A172 (cell line): ENCODE measurements at regions not wholly inside any gene's neighbourhood (a gene's known extent, or its start where the extent isn't known, plus 50 kb on each side); places are given as distances from the start of the nearest gene placed in this dataset.
"Not testable (repeated sequence)": the region's sequence is repeated elsewhere in the genome, so short reads cannot be mapped to it uniquely, and the experiment has no call there.

Experiments
- DNase-seq: peaks from one replicate; pipeline ENCODE4 v3.0.0-alpha.2; 2015; ENCODE audit warnings: low spot score

DNA sequence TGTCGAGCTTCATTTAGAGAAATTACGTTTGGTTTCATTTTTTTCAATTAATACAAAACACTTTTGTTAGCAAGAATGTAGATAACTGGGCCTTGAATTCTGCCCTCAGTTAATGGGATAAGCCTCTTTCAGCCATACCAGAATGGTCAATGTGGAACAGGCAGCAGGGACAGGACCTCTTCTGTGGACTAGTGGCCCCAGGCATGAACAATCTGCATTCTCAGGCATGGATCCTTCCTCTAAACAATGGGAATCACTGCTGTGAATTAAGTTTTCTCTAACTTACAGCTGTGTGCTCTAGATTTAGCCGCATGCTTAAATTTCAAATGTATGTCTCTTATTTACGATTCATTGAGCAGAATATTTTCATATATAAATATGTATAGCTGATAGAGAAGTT is 237.7 kb upstream of the PRKCQ start:
- DNase-seq = no peak

DNA sequence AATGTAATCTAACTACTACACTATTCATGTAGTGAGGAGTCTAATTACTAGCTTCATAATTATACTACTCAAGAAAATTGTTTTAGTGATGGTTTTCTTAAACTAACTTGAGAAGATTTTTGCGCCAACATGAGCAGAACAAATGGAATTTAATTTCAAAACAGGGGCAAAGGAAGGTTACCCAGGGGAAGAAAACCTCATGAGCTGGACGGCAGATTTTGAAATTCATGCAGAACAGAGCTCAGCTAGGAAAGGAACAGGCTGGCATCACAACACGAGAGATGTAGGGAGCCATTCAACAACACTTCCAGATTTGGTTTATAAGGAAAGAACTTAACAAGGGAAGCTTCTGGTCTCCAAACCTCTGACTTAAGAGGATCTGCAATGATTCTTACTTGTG is 235.3 kb upstream of the PRKCQ start:
- no peak for DNase-seq

DNA sequence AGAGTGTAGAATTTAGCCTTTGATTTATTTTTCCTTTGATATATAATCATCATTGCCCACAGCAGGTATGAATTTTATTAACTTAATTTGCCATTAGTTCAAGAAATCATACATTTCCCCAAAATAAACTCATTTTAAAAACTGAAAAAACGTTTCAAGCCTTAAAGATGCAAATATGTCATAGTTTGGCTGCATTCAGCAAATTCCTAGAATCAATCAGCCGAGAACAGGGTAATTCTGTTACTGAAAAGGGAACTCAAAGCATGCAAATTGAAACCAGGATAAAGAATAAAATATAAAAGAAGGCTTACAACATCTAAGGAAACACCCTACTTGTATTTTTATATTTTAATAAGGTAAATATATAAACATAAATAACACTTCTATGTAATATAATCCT is 233.8 kb upstream of the PRKCQ start:
- DNase-seq = no peak

DNA sequence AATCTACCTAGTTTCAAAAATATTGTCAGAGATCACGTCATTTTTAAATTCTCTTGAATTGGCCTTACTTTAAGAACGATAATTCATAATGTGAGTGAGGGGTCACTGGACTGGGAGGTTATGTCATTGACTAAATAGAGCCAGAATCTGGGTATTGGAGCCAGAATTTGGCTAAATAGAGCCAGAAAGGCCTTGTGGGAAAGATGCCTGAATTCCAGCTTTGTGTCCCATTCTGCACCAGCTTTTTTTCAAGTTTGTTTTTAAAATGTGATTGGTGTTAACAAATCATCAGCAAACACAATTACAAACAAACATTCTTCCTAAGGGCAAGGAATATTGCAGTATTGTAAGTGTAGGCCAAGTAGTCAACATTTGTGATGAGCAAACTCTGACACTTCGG is 233.2 kb upstream of the PRKCQ start:
- DNase-seq = no peak

DNA sequence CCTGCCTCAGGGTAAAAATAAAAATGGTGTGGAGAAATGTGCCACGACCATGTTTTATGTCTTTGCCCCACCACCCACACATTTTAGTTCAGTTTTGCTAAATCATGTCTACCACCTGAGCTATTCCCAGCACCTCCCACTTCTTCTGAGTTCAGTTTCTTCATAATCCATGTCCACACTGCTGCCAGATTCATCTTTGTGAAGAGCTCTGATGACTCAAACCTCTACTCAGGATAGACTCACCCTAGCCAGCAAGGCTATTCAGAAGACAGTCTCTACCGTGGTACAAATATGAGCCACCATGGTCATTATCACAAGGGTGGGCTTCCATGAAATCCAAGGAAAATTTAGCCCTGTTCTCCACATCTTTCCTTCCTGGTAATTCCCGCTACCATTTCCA is 231.1 kb upstream of the PRKCQ start:
- DNase-seq = no peak

DNA sequence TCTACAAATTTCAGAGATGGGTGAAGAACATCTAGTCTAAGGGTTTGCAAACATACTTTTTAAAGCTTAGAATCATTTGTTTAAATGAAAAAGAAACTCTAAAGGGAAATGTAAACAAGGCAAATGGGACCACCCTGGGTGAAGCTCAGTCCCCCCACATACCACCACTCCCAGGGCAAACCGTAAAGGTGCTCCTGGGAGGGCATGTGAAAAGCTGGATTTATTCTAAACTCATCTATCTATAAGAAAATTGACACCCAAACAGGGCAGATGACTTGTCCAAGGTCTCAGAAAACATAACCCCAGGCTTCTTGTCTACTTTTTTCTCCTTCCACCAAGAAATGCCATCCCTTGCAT is 223.3 kb upstream of the PRKCQ start:
- DNase-seq = no peak

DNA sequence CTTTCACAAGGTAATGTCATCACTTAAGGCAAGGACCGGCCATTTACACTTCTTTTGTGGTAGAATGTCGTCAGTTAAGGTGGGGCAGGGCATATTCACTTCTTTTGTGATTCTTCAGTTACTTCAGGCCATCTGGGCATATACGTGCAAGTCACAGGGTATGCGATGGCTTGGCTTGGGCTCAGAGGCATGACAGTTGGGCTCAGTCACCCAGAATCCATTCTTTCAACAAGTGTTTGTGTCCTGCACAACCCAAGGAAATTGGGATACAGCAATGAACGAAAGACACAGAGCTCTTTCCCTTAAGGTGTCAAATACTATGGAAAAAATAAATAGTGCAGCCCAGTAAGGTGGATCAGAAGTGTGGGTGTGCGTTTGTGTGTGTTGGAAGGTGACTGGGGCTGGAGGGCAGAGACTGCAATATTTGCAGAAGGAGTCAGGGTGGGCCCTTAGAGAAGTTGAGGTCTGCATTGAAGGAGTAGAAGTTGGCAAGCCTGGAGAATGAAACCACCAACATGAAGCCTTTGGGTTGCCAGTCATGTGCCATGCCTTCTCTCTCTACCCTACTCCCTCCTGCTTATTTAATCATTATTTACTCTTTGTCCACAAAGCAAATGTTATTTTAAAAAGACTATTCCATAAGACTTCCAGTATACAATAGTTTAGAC is 222.8 kb upstream of the PRKCQ start:
- no peak for DNase-seq

DNA sequence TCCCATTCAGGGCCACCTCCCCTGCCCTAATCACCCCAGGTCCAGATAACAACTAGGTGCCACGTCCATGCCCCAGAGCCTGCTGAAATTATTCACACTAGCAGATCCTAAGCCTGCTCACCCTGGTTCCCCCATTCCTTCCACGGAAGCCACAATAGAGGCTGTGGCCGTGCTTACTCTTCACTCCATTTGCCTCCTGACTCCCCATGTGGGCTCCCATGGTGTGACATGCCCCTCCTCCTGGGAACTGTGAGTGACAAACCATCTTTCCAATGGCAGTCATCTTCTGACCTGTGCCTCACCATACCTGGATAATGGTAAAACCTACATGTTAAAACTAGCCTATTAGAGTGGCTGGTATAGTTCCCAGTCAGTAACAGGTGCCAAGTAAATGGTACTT is 216.2 kb upstream of the PRKCQ start:
- no peak for DNase-seq

DNA sequence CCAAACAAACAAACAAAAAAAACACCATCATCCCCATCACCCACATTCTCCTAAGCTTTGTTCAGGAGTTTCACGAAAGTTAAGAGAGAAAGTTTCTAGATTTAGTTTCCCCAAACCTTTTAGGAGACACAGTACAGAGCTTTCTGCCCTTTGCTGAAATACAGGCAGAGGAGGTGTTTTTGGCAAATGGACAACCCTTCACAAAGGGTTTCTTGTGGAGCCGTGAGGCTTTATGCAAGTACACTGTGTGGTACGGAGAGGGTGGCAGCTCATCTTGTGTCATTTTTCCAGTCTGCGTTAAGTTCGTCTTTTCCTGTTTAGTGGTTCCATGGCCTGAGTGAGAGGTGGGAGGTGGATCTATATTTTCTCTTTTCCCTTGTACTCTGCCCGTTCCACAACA is 215.5 kb upstream of the PRKCQ start:
- no peak for DNase-seq

DNA sequence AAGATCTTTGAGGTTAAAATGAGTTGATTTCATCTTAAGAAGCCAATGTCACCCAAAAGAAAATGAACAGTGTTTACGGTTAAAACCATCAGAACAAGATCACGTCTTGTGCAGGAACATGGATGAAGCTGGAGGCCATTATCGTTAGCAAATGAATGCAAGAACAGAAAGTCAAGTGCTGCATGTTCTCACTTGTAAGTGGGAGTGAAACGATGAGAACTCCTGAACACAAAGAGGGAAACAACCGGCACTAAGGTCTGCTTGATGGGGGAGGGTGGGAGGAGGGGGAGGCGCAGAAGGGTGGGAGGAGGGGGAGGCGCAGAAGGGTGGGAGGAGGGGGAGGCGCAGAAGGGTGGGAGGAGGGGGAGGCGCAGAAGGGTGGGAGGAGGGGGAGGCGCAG is 214.8 kb upstream of the PRKCQ start:
- DNase-seq = not testable (repeated sequence)

DNA sequence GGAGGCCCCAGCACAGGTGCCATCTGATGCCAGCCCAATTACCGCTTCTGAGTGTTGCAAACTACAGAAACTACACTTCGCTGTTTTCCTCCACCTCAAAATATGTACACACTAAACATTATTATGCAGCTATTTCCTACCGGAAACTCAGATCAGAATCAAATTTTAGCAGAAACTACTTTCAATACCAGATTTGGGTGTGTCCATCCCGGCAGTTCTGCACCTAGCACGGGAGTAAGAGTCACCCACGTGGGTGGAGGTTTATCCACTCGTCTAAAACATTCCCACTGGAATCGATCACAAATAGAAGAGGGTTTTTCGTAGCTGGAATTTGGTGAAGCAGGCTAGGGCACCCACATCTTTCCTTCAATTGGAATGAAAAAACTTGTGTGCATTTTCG is 214.4 kb upstream of the PRKCQ start:
- DNase-seq = no peak

DNA sequence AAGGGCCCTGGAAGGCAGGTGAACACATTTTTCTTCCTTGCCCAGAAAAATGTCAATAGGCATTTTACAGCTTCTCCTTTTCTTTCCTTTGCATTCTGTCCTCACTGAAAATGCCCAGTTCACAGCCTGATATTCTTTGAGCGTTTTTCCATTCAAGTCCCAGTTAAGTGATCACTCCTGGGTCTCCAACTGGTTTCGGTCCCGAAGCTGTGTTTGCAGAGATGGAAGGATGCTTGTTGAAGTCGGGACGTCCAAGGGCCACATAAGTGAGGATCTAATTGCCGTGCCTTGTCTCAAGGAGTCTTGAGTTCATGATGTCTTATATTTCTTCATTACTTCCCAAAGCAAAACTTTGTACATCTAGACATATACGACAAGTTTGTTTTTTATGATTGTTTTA is 208.7 kb upstream of the PRKCQ start:
- DNase-seq = no peak

DNA sequence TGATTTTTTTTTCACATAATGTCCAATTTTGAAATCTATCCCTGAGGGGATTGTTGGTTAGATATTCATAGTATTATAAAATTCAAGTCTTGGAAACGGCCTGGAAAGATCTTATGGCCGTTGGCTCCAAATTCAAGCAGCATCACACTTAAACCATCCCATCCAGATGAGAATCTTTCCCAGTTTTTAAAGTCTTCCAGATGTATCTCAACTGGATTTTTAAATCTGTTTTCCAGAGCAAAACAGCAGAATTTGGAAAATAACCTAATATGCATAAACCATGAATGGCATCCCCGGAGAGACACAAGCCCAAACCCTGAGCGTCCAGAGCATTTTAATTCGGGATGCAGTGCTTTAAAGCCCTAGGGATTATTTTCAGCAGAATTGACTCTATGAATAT is 208.2 kb upstream of the PRKCQ start:
- no peak for DNase-seq

DNA sequence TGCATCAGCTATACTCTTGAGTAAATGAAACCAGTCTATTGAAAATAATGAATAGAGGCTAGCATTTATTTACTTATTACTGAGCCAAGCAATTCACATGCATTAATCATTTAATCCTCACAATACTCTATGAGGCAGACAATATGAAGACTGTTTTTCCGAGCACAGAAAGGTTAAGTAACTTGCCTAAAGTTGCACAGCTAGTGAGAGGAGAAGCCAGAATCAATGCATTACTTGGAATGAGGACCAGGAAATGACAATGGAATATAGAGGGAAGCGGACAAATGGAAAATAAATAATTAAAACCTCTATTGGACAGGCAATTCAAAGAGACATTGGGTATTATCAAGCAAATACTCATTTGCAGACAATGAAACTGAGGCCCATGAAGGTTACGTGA is 207.6 kb upstream of the PRKCQ start:
- no peak for DNase-seq

DNA sequence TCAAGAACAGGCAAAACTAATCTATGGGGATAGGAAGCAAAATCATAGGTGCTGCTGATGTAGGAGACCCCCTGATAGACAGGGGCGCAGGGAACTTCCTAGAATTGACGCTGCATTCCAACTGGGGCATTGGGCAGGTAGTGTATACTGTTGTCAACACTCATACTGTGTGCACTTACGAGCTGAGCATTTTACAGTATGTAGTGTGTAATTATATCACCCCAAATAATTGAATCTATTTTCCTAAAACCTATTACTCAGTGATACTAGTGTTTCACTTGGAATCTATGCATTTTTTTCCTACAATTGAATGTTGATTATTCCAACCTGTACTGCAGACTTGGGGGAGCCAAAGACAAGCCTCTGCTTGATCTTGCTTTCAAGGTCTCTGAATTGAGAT is 207.0 kb upstream of the PRKCQ start:
- DNase-seq = no peak

DNA sequence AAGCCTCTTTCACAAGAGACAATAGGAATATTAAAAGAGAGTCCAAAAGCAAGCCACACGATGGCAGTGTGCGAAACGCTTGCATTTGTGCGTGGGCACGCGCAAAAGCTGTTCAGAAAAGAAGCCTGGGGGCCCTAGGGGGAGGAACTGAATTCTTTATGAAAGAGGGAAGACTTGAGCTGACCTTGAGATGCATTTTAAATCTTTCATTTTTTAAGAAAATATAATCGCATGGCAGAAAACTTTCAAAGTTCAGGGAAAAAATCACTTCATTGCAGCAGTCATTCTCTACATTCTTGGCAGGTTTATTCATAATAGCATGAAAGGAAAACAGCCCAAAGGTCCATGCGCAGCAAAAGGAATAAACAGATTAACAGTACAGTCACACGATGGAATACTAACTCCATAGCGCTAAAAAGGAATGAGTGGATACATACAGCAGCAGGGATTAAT is 206.5 kb upstream of the PRKCQ start:
- DNase-seq = peak; percentile 28

DNA sequence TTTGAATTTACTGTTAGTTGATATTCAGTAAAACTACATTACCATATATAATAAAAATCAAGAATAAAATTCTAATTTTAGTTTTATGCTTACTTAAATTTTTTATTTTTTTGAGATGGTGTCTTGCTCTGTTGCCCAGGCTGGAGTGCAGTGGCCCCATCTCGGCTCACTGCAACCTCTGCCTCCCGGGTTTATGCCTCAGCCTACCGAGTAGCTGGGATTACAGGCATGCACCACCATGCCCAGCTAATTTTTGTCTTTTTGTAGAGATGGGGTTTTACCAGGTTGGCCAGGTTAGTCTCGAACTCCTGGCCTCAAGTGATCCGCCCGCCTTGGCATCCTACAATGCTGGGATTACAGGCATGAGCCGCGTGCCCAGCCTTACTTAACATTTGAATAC is 204.4 kb upstream of the PRKCQ start:
- DNase-seq = not testable (repeated sequence)

DNA sequence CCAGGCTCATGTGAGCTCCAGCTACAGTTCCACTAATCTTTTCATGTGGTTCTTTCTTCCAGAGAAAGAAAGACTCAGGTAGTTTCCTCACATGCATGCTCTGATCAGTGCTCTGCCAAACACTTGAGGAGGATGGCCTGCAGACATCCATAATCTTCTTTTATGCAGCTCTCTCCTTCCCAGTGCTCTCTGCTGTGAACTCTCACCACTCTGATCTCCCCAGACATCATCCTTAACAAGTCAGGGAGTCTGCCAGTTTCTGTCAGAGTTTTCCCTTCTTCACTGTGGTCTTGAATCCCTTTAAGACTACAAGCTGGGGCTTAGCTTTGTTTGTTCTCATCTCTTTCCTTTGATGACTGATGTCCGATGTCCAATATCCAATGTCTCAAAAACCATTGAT is 203.4 kb upstream of the PRKCQ start:
- DNase-seq = no peak

DNA sequence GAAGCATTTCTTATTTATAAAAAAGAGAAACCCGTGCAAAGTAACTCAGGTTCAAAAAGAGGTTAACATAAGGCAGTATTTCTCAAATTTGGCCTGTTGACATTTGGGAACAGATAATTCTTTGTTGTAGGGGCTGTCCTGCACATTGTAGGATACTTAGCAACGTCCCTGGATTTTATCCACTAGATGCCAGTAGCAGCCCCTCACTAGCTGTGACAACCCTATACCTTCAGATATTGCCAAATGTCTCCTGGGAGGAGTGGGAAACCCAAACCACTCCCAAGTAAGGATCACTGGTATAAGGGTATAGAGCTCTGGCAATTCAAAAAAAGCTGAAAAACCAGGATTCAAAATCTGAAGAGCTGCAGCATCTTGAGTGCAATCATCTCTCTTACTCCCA is 202.3 kb upstream of the PRKCQ start:
- DNase-seq = no peak

DNA sequence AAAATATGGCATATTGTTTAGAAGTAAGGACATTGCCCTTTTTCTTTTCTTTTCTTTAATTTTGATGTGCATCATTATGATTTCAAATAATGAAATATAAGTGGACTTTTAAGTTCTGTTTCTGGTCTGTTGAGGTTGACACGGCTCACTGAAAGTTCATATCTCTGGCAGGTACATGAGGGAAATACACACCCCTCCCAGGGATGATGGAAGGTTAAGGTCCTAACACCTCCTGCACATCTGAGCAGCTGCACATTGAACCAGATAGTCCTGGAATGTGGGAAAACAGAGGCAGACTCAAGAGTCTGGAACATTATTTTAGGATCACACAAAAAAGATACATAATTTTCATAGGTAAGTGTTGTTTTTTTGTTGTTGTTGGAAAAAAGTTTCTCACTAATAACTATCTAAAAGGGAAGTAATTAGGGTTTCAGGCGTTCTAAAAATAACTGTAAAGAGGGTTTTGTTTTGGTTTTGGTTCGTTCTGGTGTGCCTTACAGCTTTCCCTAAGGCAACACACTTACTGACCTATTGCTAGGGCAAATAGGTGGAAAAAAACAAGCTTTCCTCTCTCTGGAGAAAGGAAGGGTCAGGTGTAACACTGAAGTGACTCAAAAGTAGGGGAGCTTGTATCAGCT is 201.2 kb upstream of the PRKCQ start:
- no peak for DNase-seq

DNA sequence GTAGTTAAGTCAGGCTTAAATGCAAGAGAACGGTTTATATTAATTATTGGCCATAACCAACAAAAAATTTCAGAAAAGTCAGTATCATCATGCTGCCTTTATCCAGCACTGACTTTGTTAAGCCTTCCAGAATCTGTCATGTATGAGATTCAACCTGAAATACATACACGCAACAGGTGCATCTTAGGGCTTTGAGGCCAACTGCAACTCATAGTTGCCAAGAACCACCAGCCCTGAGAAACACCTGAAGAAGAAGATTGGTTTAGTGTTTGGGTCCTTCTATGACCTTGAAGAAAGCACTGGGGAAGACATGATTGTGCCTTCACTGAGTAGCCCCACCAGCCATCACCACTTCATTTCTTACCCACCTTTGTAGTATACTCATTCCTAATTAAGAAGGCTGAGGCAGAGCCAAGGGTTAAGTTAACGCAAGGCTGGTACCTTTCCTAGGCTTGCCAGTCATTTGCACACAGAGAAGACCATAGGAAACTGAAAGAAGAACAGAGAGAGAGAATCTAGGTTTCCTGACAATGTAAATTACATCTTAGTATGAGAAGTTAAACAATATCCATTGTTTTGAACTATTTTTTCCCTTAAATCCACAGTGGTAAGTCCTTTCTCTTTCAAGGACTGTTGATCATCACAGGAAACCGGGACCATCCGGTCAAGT is 200.1 kb upstream of the PRKCQ start:
- no peak for DNase-seq

DNA sequence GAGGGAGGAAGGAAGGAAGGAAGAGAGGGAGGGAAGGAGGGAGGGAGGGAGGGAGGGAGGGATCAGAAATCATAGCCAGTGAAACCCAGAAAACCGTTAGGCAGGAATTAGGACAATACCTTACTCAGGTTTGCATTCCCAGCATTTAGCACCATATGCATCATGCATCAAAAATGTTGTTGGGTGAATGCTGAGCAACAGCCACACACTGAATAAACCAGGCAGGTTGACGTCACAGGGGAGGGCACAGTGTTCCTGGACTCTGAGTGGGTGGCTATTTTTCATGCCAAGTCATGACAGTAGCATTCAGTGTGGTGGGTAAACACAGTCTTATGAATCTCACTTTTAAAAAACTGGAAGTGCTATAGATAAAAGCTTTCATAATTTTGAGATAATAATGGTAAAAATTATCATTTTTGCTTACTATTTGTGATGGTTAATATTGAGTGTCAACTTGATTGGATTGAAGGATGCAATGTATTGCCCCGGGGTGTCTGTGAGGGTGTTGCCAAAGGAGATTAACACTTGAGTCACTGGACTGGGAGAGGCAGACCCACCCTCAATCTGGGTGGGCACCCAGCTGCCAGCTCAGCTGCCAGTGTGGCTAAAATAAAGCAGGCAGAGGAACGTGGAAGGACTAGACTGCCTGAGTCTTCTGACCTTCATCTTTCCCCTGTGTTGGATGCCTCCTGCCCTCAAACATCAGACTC is 199.1 kb upstream of the PRKCQ start:
- DNase-seq = peak; percentile 99

DNA sequence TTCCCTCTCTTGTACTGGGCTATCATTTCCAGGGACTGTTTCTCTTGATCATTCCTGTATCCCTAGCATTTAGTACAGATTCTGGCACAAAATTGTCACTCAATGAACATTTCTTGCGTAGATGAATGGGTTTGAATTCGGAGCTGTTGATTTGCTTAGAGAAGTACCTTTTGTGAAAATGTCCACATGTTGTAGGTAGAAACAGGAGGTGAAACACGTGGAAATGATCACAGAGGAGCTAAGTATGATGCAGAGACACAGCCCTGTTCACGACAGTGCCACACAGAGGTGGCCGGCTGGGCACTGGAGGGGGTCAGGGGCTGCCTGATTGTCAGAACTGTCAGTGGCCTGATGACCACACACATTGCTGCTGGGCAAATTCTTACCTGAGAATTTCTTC is 196.1 kb upstream of the PRKCQ start:
- no peak for DNase-seq
